ENCODE measurements at regions not wholly inside any gene's neighbourhood (a gene's known extent, or its start where the extent isn't known, plus 50 kb on each side); places are given as distances from the start of the nearest gene placed in this dataset.

GRCh38 chr2:19189391-19189790 lies 169.0 kb downstream of the OSR1 start:
- no peak overlapping the region for H3K9ac ChIP-seq
- no peaks in the 10 kb centered on the region for H3K36me3 ChIP-seq (ENCODE audit: control insufficient read depth, insufficient read depth, low read length)
- H3K4me3 ChIP-seq (ENCODE audit: low read depth, low read length), result no peak overlapping the region

GRCh38 chr2:19187323-19188020 lies 171.0 kb downstream of the OSR1 start:
- no peak overlapping the region for H3K27ac ChIP-seq
- H3K4me3 ChIP-seq (ENCODE audit: low read depth, low read length), result no peak overlapping the region
- no peaks in the 10 kb centered on the region for H3K36me3 ChIP-seq (ENCODE audit: control insufficient read depth, insufficient read depth, low read length)
- H2AFZ ChIP-seq, result no peak overlapping the region
- H3K27me3 ChIP-seq (ENCODE audit: control insufficient read depth, insufficient read depth, low read length), result no peaks in the 10 kb centered on the region
- H3K9ac ChIP-seq, result no peak overlapping the region
- no peak for TF ChIP-seq CTCF (IDR thresholded peaks at IDR 0.05)
- no peaks in the 10 kb centered on the region for H3K9me3 ChIP-seq (ENCODE audit: control insufficient read depth, low read length)
- no peaks in the 10 kb centered on the region for H3K4me1 ChIP-seq
- H3K4me2 ChIP-seq (ENCODE audit: low read length), result no peak overlapping the region
- no peaks in the 10 kb centered on the region for H3K79me2 ChIP-seq

More at GRCh38 chr2:19189391-19189790, 169.0 kb downstream of the OSR1 start:
- Histone ChIP-seq H3K79me2 (no peaks in the 10 kb centered on the region), H3K4me2 (ENCODE audit: low read length) (no peak overlapping the region), H2AFZ (no peak overlapping the region), H3K9me3 (ENCODE audit: control insufficient read depth, low read length) (no peaks in the 10 kb centered on the region), H3K27ac (no peak overlapping the region), H3K4me1 (no peaks in the 10 kb centered on the region), H3K27me3 (ENCODE audit: control insufficient read depth, insufficient read depth, low read length) (no peaks in the 10 kb centered on the region)
- TF ChIP-seq CTCF (IDR thresholded peaks at IDR 0.05), result no peak

- H2AFZ ChIP-seq, result no peak overlapping the region
- H3K9ac ChIP-seq, result no peak overlapping the region
- no peaks in the 10 kb centered on the region for H3K36me3 ChIP-seq (ENCODE audit: control insufficient read depth, insufficient read depth, low read length)
- H3K4me3 ChIP-seq (ENCODE audit: low read depth, low read length), result no peak overlapping the region
- no peaks in the 10 kb centered on the region for H3K4me1 ChIP-seq
- no peak overlapping the region for H3K4me2 ChIP-seq (ENCODE audit: low read length)
- H3K27me3 ChIP-seq (ENCODE audit: control insufficient read depth, insufficient read depth, low read length), result no peaks in the 10 kb centered on the region
- no peaks in the 10 kb centered on the region for H3K9me3 ChIP-seq (ENCODE audit: control insufficient read depth, low read length)
- H3K79me2 ChIP-seq, result no peaks in the 10 kb centered on the region
- H3K27ac ChIP-seq, result no peak overlapping the region
- no peak for TF ChIP-seq CTCF (IDR thresholded peaks at IDR 0.05)
Measured at GRCh38 chr2:19185086-19185485, 173.3 kb downstream of the OSR1 start.

- no peak overlapping the region for H3K27ac ChIP-seq
Measured at GRCh38 chr2:19178175-19178574, 180.2 kb downstream of the OSR1 start.

More at GRCh38 chr2:19178175-19178574, 180.2 kb downstream of the OSR1 start:
- Histone ChIP-seq H3K4me1 (no peaks in the 10 kb centered on the region), H3K4me3 (ENCODE audit: low read depth, low read length) (no peak overlapping the region), H3K9me3 (ENCODE audit: control insufficient read depth, low read length) (no peaks in the 10 kb centered on the region), H3K9ac (no peak overlapping the region), H2AFZ (no peak overlapping the region), H3K79me2 (no peaks in the 10 kb centered on the region), H3K27me3 (ENCODE audit: control insufficient read depth, insufficient read depth, low read length) (no peaks in the 10 kb centered on the region), H3K36me3 (ENCODE audit: control insufficient read depth, insufficient read depth, low read length) (no peaks in the 10 kb centered on the region), H3K4me2 (ENCODE audit: low read length) (no peak overlapping the region)
- TF ChIP-seq CTCF (IDR thresholded peaks at IDR 0.05), result no peak

Data from parathyroid adenoma (tissue), 2 donors.